ENCODE measurements at regions not wholly inside any gene's neighbourhood (a gene's known extent, or its start where the extent isn't known, plus 50 kb on each side); places are given as distances from the start of the nearest gene placed in this dataset.

GRCh38 chr11:71140206-71140919 lies 112.0 kb downstream of the SHANK2 start:
- H3K9ac ChIP-seq (ENCODE audit: low read length), result no peak overlapping the region
- no peak overlapping the region for H3K4me3 ChIP-seq (ENCODE audit: low read depth, low read length)
- H3K9me3 ChIP-seq (ENCODE audit: control insufficient read depth, insufficient read depth, low read depth, low read length), result no peaks in the 10 kb centered on the region
- peaks cover 3% of the 10 kb centered on the region; the same call in 1 of the 2 replicates for H3K27me3 ChIP-seq (ENCODE audit: control insufficient read depth, insufficient read depth, low read length)
- H3K4me1 ChIP-seq (ENCODE audit: control insufficient read depth, insufficient read depth, low read length), result no peaks in the 10 kb centered on the region
- no peak overlapping the region for H3K27ac ChIP-seq (ENCODE audit: low read depth, low read length)
- H3K36me3 ChIP-seq (ENCODE audit: control insufficient read depth, insufficient read depth, low read length), result no peaks in the 10 kb centered on the region

GRCh38 chr11:71139516-71140205 lies 112.7 kb downstream of the SHANK2 start:
- Histone ChIP-seq H3K9ac (ENCODE audit: low read length) (no peak overlapping the region), H3K4me3 (ENCODE audit: low read depth, low read length) (no peak overlapping the region), H3K4me1 (ENCODE audit: control insufficient read depth, insufficient read depth, low read length) (no peaks in the 10 kb centered on the region), H3K27ac (ENCODE audit: low read depth, low read length) (no peak overlapping the region), H3K27me3 (ENCODE audit: control insufficient read depth, insufficient read depth, low read length) (peaks cover under 1% of the 10 kb centered on the region; the same call in 1 of the 2 replicates), H3K9me3 (ENCODE audit: control insufficient read depth, insufficient read depth, low read depth, low read length) (no peaks in the 10 kb centered on the region), H3K36me3 (ENCODE audit: control insufficient read depth, insufficient read depth, low read length) (no peaks in the 10 kb centered on the region)

GRCh38 chr11:71138737-71139425 lies 113.5 kb downstream of the SHANK2 start:
- Histone ChIP-seq H3K27ac (ENCODE audit: low read depth, low read length) (no peak overlapping the region), H3K4me3 (ENCODE audit: low read depth, low read length) (no peak overlapping the region), H3K36me3 (ENCODE audit: control insufficient read depth, insufficient read depth, low read length) (no peaks in the 10 kb centered on the region), H3K9me3 (ENCODE audit: control insufficient read depth, insufficient read depth, low read depth, low read length) (no peaks in the 10 kb centered on the region), H3K27me3 (ENCODE audit: control insufficient read depth, insufficient read depth, low read length) (no peaks in the 10 kb centered on the region; the same call in 1 of the 2 replicates), H3K9ac (ENCODE audit: low read length) (no peak overlapping the region), H3K4me1 (ENCODE audit: control insufficient read depth, insufficient read depth, low read length) (no peaks in the 10 kb centered on the region)

- no peaks in the 10 kb centered on the region for H3K36me3 ChIP-seq (ENCODE audit: control insufficient read depth, insufficient read depth, low read length)
- no peak overlapping the region for H3K9ac ChIP-seq (ENCODE audit: low read length)
- 0 out of 2 replicates have a peak, but pooled peaks cover 2% of the 10 kb centered on the region for H3K4me1 ChIP-seq (ENCODE audit: control insufficient read depth, insufficient read depth, low read length)
- no peaks in the 10 kb centered on the region for H3K9me3 ChIP-seq (ENCODE audit: control insufficient read depth, insufficient read depth, low read depth, low read length)
- no peak overlapping the region for H3K4me3 ChIP-seq (ENCODE audit: low read depth, low read length)
- no peaks in the 10 kb centered on the region; the same call in 1 of the 2 replicates for H3K27me3 ChIP-seq (ENCODE audit: control insufficient read depth, insufficient read depth, low read length)
- no peak overlapping the region for H3K27ac ChIP-seq (ENCODE audit: low read depth, low read length)
Observed at GRCh38 chr11:71137376-71137775, 115.0 kb downstream of the SHANK2 start.

GRCh38 chr11:71136095-71136845 lies 116.1 kb downstream of the SHANK2 start:
- no peaks in the 10 kb centered on the region for H3K9me3 ChIP-seq (ENCODE audit: control insufficient read depth, insufficient read depth, low read depth, low read length)

GRCh38 chr11:71135112-71135511 lies 117.3 kb downstream of the SHANK2 start:
- Histone ChIP-seq H3K36me3 (ENCODE audit: control insufficient read depth, insufficient read depth, low read length) (no peaks in the 10 kb centered on the region; the same call in 1 of the 2 replicates), H3K4me1 (ENCODE audit: control insufficient read depth, insufficient read depth, low read length) (0 out of 2 replicates have a peak, but pooled peaks cover 7% of the 10 kb centered on the region), H3K27ac (ENCODE audit: low read depth, low read length) (no peak overlapping the region), H3K27me3 (ENCODE audit: control insufficient read depth, insufficient read depth, low read length) (no peaks in the 10 kb centered on the region; the same call in 1 of the 2 replicates), H3K9me3 (ENCODE audit: control insufficient read depth, insufficient read depth, low read depth, low read length) (no peaks in the 10 kb centered on the region), H3K4me3 (ENCODE audit: low read depth, low read length) (no peak overlapping the region), H3K9ac (ENCODE audit: low read length) (no peak overlapping the region)

More at GRCh38 chr11:71136095-71136845, 116.1 kb downstream of the SHANK2 start:
- Histone ChIP-seq H3K36me3 (ENCODE audit: control insufficient read depth, insufficient read depth, low read length) (no peaks in the 10 kb centered on the region), H3K27ac (ENCODE audit: low read depth, low read length) (no peak overlapping the region), H3K4me3 (ENCODE audit: low read depth, low read length) (no peak overlapping the region), H3K4me1 (ENCODE audit: control insufficient read depth, insufficient read depth, low read length) (0 out of 2 replicates have a peak, but pooled peaks cover 7% of the 10 kb centered on the region), H3K27me3 (ENCODE audit: control insufficient read depth, insufficient read depth, low read length) (no peaks in the 10 kb centered on the region; the same call in 1 of the 2 replicates), H3K9ac (ENCODE audit: low read length) (no peak overlapping the region)

GRCh38 chr11:71133946-71134345 lies 118.4 kb downstream of the SHANK2 start:
- no peaks in the 10 kb centered on the region; the same call in 1 of the 2 replicates for H3K36me3 ChIP-seq (ENCODE audit: control insufficient read depth, insufficient read depth, low read length)
- no peaks in the 10 kb centered on the region; the same call in 1 of the 2 replicates for H3K27me3 ChIP-seq (ENCODE audit: control insufficient read depth, insufficient read depth, low read length)
- no peak overlapping the region for H3K4me3 ChIP-seq (ENCODE audit: low read depth, low read length)
- H3K9ac ChIP-seq (ENCODE audit: low read length), result no peak overlapping the region
- no peaks in the 10 kb centered on the region for H3K9me3 ChIP-seq (ENCODE audit: control insufficient read depth, insufficient read depth, low read depth, low read length)
- H3K27ac ChIP-seq (ENCODE audit: low read depth, low read length), result no peak overlapping the region
- H3K4me1 ChIP-seq (ENCODE audit: control insufficient read depth, insufficient read depth, low read length), result 0 out of 2 replicates have a peak, but pooled peaks cover 7% of the 10 kb centered on the region

- Histone ChIP-seq H3K4me3 (ENCODE audit: low read depth, low read length) (no peak overlapping the region), H3K9me3 (ENCODE audit: control insufficient read depth, insufficient read depth, low read depth, low read length) (no peaks in the 10 kb centered on the region), H3K4me1 (ENCODE audit: control insufficient read depth, insufficient read depth, low read length) (0 out of 2 replicates have a peak, but pooled peaks cover 7% of the 10 kb centered on the region), H3K27me3 (ENCODE audit: control insufficient read depth, insufficient read depth, low read length) (no peaks in the 10 kb centered on the region; the same call in 1 of the 2 replicates), H3K9ac (ENCODE audit: low read length) (no peak overlapping the region), H3K36me3 (ENCODE audit: control insufficient read depth, insufficient read depth, low read length) (no peaks in the 10 kb centered on the region; the same call in 1 of the 2 replicates), H3K27ac (ENCODE audit: low read depth, low read length) (no peak overlapping the region)
Observed at GRCh38 chr11:71131861-71132260, 120.5 kb downstream of the SHANK2 start.

- Histone ChIP-seq H3K4me3 (ENCODE audit: low read depth, low read length) (no peak overlapping the region), H3K9me3 (ENCODE audit: control insufficient read depth, insufficient read depth, low read depth, low read length) (no peaks in the 10 kb centered on the region), H3K27ac (ENCODE audit: low read depth, low read length) (no peak overlapping the region), H3K4me1 (ENCODE audit: control insufficient read depth, insufficient read depth, low read length) (0 out of 2 replicates have a peak, but pooled peaks cover 7% of the 10 kb centered on the region), H3K36me3 (ENCODE audit: control insufficient read depth, insufficient read depth, low read length) (no peaks in the 10 kb centered on the region; the same call in 1 of the 2 replicates), H3K27me3 (ENCODE audit: control insufficient read depth, insufficient read depth, low read length) (no peaks in the 10 kb centered on the region; the same call in 1 of the 2 replicates), H3K9ac (ENCODE audit: low read length) (no peak overlapping the region)
Observed at GRCh38 chr11:71130106-71130505, 122.3 kb downstream of the SHANK2 start.

GRCh38 chr11:71129624-71130023 lies 122.8 kb downstream of the SHANK2 start:
- H3K9me3 ChIP-seq (ENCODE audit: control insufficient read depth, insufficient read depth, low read depth, low read length), result no peaks in the 10 kb centered on the region
- H3K4me3 ChIP-seq (ENCODE audit: low read depth, low read length), result no peak overlapping the region
- H3K4me1 ChIP-seq (ENCODE audit: control insufficient read depth, insufficient read depth, low read length), result 0 out of 2 replicates have a peak, but pooled peaks cover 7% of the 10 kb centered on the region
- H3K36me3 ChIP-seq (ENCODE audit: control insufficient read depth, insufficient read depth, low read length), result no peaks in the 10 kb centered on the region; the same call in 1 of the 2 replicates
- no peak overlapping the region for H3K9ac ChIP-seq (ENCODE audit: low read length)
- H3K27ac ChIP-seq (ENCODE audit: low read depth, low read length), result no peak overlapping the region
- H3K27me3 ChIP-seq (ENCODE audit: control insufficient read depth, insufficient read depth, low read length), result no peaks in the 10 kb centered on the region
